ENCODE measurements at regions not wholly inside any gene's neighbourhood (a gene's known extent, or its start where the extent isn't known, plus 50 kb on each side); places are given as distances from the start of the nearest gene placed in this dataset.
"Not testable (repeated sequence)": the region's sequence is repeated elsewhere in the genome, so short reads cannot be mapped to it uniquely, and the experiment has no call there.

- no peak for DNase-seq (ENCODE audit: low spot score)
These were observed 302.8 kb downstream of the TEX29 start for GRCh38 chr13:111623208-111623607.

- no peak for DNase-seq (ENCODE audit: low spot score)
These were observed 303.5 kb downstream of the TEX29 start for GRCh38 chr13:111623743-111624505.

- DNase-seq (ENCODE audit: low spot score) = no peak
These were observed 305.3 kb downstream of the TEX29 start for GRCh38 chr13:111625526-111626315.

GRCh38 chr13:111626371-111627305 lies 306.2 kb downstream of the TEX29 start:
- DNase-seq (ENCODE audit: low spot score) = peak; percentile 22

- DNase-seq (ENCODE audit: low spot score) = no peak
These were observed 307.2 kb downstream of the TEX29 start for GRCh38 chr13:111627596-111627995.

GRCh38 chr13:111629016-111629415 lies 308.6 kb downstream of the TEX29 start:
- DNase-seq (ENCODE audit: low spot score) = no peak

- DNase-seq (ENCODE audit: low spot score) = no peak
These were observed 309.0 kb downstream of the TEX29 start for GRCh38 chr13:111629457-111629856.

GRCh38 chr13:111629926-111630325 lies 309.5 kb downstream of the TEX29 start:
- no peak for DNase-seq (ENCODE audit: low spot score)

GRCh38 chr13:111630406-111630805 lies 310.0 kb downstream of the TEX29 start:
- no peak for DNase-seq (ENCODE audit: low spot score)

GRCh38 chr13:111631271-111631670 lies 310.8 kb downstream of the TEX29 start:
- DNase-seq (ENCODE audit: low spot score) = not testable (repeated sequence)

GRCh38 chr13:111632906-111633305 lies 312.5 kb downstream of the TEX29 start:
- DNase-seq (ENCODE audit: low spot score) = no peak

GRCh38 chr13:111633401-111633800 lies 313.0 kb downstream of the TEX29 start:
- no peak for DNase-seq (ENCODE audit: low spot score)

- no peak for DNase-seq (ENCODE audit: low spot score)
These were observed 314.0 kb downstream of the TEX29 start for GRCh38 chr13:111634410-111634809.

- no peak for DNase-seq (ENCODE audit: low spot score)
These were observed 315.8 kb downstream of the TEX29 start for GRCh38 chr13:111636271-111636670.

- DNase-seq (ENCODE audit: low spot score) = no peak
These were observed 316.4 kb downstream of the TEX29 start for GRCh38 chr13:111636804-111637203.

GRCh38 chr13:111637365-111637764 lies 316.9 kb downstream of the TEX29 start:
- no peak for DNase-seq (ENCODE audit: low spot score)

GRCh38 chr13:111638233-111638632 lies 317.8 kb downstream of the TEX29 start:
- no peak for DNase-seq (ENCODE audit: low spot score)

GRCh38 chr13:111639196-111639705 lies 318.8 kb downstream of the TEX29 start:
- DNase-seq (ENCODE audit: low spot score) = no peak

GRCh38 chr13:111640006-111640405 lies 319.6 kb downstream of the TEX29 start:
- DNase-seq (ENCODE audit: low spot score) = peak; percentile 43

GRCh38 chr13:111640476-111640875 lies 320.0 kb downstream of the TEX29 start:
- no peak for DNase-seq (ENCODE audit: low spot score)

- DNase-seq (ENCODE audit: low spot score) = no peak
These were observed 321.8 kb downstream of the TEX29 start for GRCh38 chr13:111642156-111642767.

- DNase-seq (ENCODE audit: low spot score) = no peak
These were observed 324.3 kb downstream of the TEX29 start for GRCh38 chr13:111644750-111645149.

Data from globus pallidus (tissue), 1 donor.